Peyer's patch (tissue), 4 donors: ENCODE measurements at regions not wholly inside any gene's neighbourhood (a gene's known extent, or its start where the extent isn't known, plus 50 kb on each side); places are given as distances from the start of the nearest gene placed in this dataset.

Experiments used
- DNase-seq, 3 donors: peaks; one replicate each; pipeline ENCODE4 v3.0.0-alpha.2; 2017 to 2019
- H3K27ac ChIP-seq, 4 donors: fragments of 200-600 bp; sonication (generic); one replicate each; pipeline ENCODE4 v1.5.1; 2016 to 2019
- H3K27me3 ChIP-seq, 2 donors: fragments of 200-600 bp; sonication (generic); one replicate each; pipeline ENCODE4 v1.5.1; 2019
- H3K36me3 ChIP-seq, 3 donors: fragments of 200-600 bp; sonication (generic); one replicate each; pipeline ENCODE4 v1.5.1; 2016 to 2019
- H3K4me1 ChIP-seq, 4 donors: fragments of 200-600 bp; sonication (generic); one replicate each; pipeline ENCODE4 v1.5.1; 2016 to 2019
- H3K4me3 ChIP-seq, 4 donors: fragments of 200-600 bp; sonication (generic); 1 replicate in 3 of 4; 2 replicates in 1 of 4; pipeline ENCODE4 v1.5.1; 2016 to 2019; ENCODE audit warnings: mild to moderate bottlenecking in 1 of 4
- H3K9me3 ChIP-seq, 4 donors: fragments of 200-600 bp; sonication (generic); one replicate each; pipeline ENCODE4 v1.5.1; 2016 to 2019; ENCODE audit warnings: mild to moderate bottlenecking in 1 of 4
- POLR2A ChIP-seq, 2 donors: fragments of 450-650 bp; IDR thresholded peaks; one replicate each; pipeline ENCODE4 v1.5.1; 2017; ENCODE audit warnings: antibody characterized with exemption in 2 of 2, mild to moderate bottlenecking in 2 of 2, moderate library complexity in 2 of 2
- TF ChIP-seq, protein P1 (sequence below), 6 experiments: fragments of 450-650 bp in 4 of 6; fragments of 200-600 bp in 2 of 6; sonication (generic) in 1 of 6; IDR thresholded peaks; one replicate each; pipeline ENCODE4 v1.5.1; 2017 to 2019; ENCODE audit warnings: antibody characterized with exemption in 6 of 6, mild to moderate bottlenecking in 3 of 6, moderate library complexity in 1 of 6

DNA sequence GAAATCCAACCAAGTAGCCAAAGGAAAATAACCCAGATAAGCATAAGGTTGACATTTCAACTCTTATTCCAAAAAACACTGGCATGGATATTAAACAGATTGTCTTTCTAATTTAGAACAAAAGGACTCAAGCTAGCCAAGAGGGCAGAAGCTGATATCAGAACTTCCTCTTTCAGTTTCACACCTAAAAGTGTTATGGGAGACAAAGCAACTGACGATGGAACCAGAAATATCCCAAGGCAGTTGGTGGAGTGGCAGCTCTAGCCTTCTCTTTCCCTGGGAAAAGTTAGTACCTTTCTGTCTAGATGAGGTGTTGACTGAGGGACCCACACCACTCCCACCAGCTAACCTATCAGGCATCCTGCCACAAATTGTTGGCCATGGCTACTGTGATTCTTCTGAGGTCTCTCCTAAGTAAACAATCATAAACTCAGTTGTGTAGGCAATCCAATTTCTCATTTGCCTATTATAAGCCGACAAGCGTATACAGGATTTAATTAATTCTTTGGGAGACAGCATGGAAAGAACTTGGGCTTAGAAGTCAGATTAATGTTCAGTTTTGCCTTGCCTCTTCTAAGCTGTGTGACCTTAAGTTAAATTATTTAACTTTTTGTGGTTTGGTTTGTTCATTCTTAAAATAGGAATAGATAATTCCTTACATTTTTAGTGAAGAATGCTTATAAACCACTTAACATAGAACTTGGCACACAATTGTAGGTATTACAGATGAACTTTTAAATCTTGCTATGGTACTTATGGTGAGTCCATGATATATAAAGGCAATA is 110.9 kb upstream of the ADAMTSL1 start:
- Histone ChIP-seq H3K36me3 (no peaks in the 10 kb centered on the region), H3K4me1 (no peaks in the 10 kb centered on the region), H3K4me3 (no peak overlapping the region), H3K27ac (no peak overlapping the region), H3K27me3 (no peaks in the 10 kb centered on the region), H3K9me3 (no peaks in the 10 kb centered on the region)
- no peak for TF ChIP-seq POLR2A (IDR thresholded peaks at IDR 0.05)
- TF ChIP-seq, protein P1, sequence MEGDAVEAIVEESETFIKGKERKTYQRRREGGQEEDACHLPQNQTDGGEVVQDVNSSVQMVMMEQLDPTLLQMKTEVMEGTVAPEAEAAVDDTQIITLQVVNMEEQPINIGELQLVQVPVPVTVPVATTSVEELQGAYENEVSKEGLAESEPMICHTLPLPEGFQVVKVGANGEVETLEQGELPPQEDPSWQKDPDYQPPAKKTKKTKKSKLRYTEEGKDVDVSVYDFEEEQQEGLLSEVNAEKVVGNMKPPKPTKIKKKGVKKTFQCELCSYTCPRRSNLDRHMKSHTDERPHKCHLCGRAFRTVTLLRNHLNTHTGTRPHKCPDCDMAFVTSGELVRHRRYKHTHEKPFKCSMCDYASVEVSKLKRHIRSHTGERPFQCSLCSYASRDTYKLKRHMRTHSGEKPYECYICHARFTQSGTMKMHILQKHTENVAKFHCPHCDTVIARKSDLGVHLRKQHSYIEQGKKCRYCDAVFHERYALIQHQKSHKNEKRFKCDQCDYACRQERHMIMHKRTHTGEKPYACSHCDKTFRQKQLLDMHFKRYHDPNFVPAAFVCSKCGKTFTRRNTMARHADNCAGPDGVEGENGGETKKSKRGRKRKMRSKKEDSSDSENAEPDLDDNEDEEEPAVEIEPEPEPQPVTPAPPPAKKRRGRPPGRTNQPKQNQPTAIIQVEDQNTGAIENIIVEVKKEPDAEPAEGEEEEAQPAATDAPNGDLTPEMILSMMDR (IDR thresholded peaks at IDR 0.05) = no peak
- DNase-seq = no peak

DNA sequence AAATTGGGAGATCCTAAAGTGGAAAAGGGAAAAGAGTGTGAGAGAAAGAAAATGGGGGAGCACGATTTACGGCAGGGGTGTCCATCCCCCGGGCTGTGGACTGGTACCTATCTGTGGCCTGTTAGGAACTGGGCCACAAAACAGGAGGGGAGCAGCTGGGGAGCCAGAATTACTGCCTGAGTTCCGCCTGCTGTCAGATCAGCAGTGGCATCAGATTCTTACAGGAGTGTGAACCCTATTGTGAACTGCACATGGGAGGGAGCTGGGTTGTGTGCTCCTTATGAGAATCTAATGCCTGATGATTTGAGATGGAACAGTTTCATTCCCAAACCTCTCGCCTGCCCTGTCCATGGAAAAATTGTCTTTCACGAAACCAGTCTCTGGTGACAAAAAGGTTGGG is 108.3 kb upstream of the ADAMTSL1 start:
- no peaks in the 10 kb centered on the region for H3K9me3 ChIP-seq
- no peaks in the 10 kb centered on the region for H3K4me1 ChIP-seq
- no peak overlapping the region for H3K4me3 ChIP-seq
- TF ChIP-seq, protein P1 (IDR thresholded peaks at IDR 0.05) = no peak
- TF ChIP-seq POLR2A (IDR thresholded peaks at IDR 0.05) = no peak
- H3K36me3 ChIP-seq = no peaks in the 10 kb centered on the region
- no peaks in the 10 kb centered on the region for H3K27me3 ChIP-seq
- H3K27ac ChIP-seq = no peak overlapping the region
- no peak for DNase-seq

DNA sequence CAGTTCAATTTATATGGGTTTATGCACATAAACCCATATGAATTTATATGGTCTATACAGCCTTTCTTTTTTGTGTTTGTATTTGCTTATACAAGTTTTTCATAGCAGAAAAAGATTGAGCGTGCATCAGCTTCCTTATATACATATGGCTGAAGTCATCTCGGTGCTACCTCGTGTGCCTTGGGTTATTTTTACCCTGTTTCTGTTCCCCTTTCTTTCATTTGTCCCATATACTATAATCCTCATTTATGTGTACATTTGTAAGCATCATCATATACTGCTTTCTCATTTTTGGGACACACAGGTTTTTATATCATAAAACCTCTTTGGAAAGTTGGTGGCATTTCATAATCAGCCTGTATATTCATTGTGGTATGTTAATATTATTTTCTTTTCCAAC is 107.8 kb upstream of the ADAMTSL1 start:
- no peaks in the 10 kb centered on the region for H3K27me3 ChIP-seq
- H3K4me1 ChIP-seq = no peaks in the 10 kb centered on the region
- DNase-seq = no peak

DNA sequence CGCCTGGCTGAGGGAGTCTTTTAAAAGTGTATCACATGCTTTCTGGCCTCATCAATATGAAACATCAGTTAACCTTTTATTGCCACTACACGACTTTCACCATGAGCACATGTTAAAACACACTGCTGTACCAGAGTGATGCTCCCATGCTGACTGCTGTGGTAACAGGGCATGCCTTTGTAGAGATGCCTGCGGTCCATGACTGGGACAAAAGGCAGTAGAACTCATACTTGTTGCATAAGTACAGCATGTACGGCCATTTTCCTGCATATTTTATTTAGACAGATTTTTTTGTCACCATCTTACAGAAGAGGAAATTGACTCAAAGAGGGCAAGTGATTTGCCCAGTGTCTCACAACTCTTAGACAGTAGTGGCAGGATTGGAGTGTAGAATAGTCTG is 105.7 kb upstream of the ADAMTSL1 start:
- Histone ChIP-seq H3K4me1 (no peaks in the 10 kb centered on the region), H3K27me3 (no peaks in the 10 kb centered on the region), H3K36me3 (no peaks in the 10 kb centered on the region), H3K9me3 (no peaks in the 10 kb centered on the region), H3K27ac (no peak overlapping the region), H3K4me3 (no peak overlapping the region)
- TF ChIP-seq, protein P1 (IDR thresholded peaks at IDR 0.05) = no peak
- no peak for TF ChIP-seq POLR2A (IDR thresholded peaks at IDR 0.05)
- DNase-seq = no peak

More for the DNA sequence above, 107.8 kb upstream of the ADAMTSL1 start:
- H3K4me3 ChIP-seq = no peak overlapping the region
- H3K27ac ChIP-seq = no peak overlapping the region
- TF ChIP-seq, protein P1 (IDR thresholded peaks at IDR 0.05) = no peak
- no peak for TF ChIP-seq POLR2A (IDR thresholded peaks at IDR 0.05)
- H3K36me3 ChIP-seq = no peaks in the 10 kb centered on the region
- no peaks in the 10 kb centered on the region for H3K9me3 ChIP-seq

DNA sequence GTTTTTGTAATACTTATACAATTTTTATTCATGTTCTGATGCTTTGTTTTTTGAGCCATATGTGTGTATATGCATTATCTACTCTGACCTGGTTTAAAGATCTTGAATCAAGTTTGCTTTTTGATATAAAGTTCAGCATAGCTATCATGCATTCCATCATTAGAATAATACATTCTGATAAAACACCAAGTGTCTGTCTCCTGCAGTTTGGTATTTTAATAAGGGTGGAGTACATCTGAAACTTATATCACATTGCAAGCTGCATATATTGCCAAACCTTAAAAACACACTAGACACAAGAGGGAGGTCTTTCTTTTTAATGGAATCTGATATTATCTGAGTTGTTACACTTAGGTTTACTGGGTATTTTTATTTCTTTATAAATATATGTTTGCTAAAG is 102.8 kb upstream of the ADAMTSL1 start:
- Histone ChIP-seq H3K27ac (no peak overlapping the region), H3K27me3 (no peaks in the 10 kb centered on the region), H3K9me3 (no peaks in the 10 kb centered on the region), H3K36me3 (no peaks in the 10 kb centered on the region), H3K4me3 (no peak overlapping the region), H3K4me1 (no peaks in the 10 kb centered on the region)
- DNase-seq = no peak
- TF ChIP-seq, protein P1 (IDR thresholded peaks at IDR 0.05) = no peak
